Activated CD4-positive, alpha-beta T cell treated with anti-CD3 and anti-CD28 coated beads, Interleukin-2, amount 10 ng/mL, durations not matched to agents 24 days and 14 days (primary cell): ENCODE measurements at regions not wholly inside any gene's neighbourhood (a gene's known extent, or its start where the extent isn't known, plus 50 kb on each side); places are given as distances from the start of the nearest gene placed in this dataset.

Source experiments
- DNase-seq: peaks from one replicate; pipeline ENCODE4 v3.0.0; 2022
- H3K27ac Mint-ChIP-seq: one replicate; pipeline ENCODE4 v1.8.0; 2022; ENCODE audit warnings: mild to moderate bottlenecking, mixed read lengths
- H3K27me3 Mint-ChIP-seq: one replicate; pipeline ENCODE4 v1.8.0; 2022; ENCODE audit warnings: mixed read lengths
- H3K36me3 Mint-ChIP-seq: one replicate; pipeline ENCODE4 v1.8.0; 2022; ENCODE audit warnings: low read depth, mild to moderate bottlenecking, mixed read lengths
- H3K4me1 Mint-ChIP-seq: one replicate; pipeline ENCODE4 v1.8.0; 2021; ENCODE audit warnings: mixed read lengths
- H3K4me3 Mint-ChIP-seq: one replicate; pipeline ENCODE4 v1.8.0; 2022; ENCODE audit warnings: mild to moderate bottlenecking, moderate library complexity, mixed read lengths
- H3K9me3 Mint-ChIP-seq: one replicate; pipeline ENCODE4 v1.8.0; 2021; ENCODE audit warnings: mixed read lengths
- intact Hi-C: fragments of 100-400 bp; cut with micrococcal nuclease; formaldehyde crosslinking; loops from one replicate; pipeline ENCODE4 v1.15.1; 2023

GRCh38 chr9:26066237-26066636 is 388.0 kb upstream of the TUSC1 start:
- no peak overlapping the region for H3K4me3 Mint-ChIP-seq
- DNase-seq: no peak
- H3K9me3 Mint-ChIP-seq: peaks cover 7% of the 10 kb centered on the region
- no peaks in the 10 kb centered on the region for H3K27me3 Mint-ChIP-seq
- no peaks in the 10 kb centered on the region for H3K4me1 Mint-ChIP-seq
- no peaks in the 10 kb centered on the region for H3K36me3 Mint-ChIP-seq
- intact Hi-C loops: no loop called here
- no peak overlapping the region for H3K27ac Mint-ChIP-seq

- no peaks in the 10 kb centered on the region for H3K36me3 Mint-ChIP-seq
- H3K27ac Mint-ChIP-seq: no peak overlapping the region
- no peaks in the 10 kb centered on the region for H3K27me3 Mint-ChIP-seq
- H3K4me1 Mint-ChIP-seq: no peaks in the 10 kb centered on the region
- H3K9me3 Mint-ChIP-seq: peaks cover 4% of the 10 kb centered on the region
- intact Hi-C loops: no loop called here
- no peak overlapping the region for H3K4me3 Mint-ChIP-seq
- no peak for DNase-seq
Observed at GRCh38 chr9:26061948-26062575, 383.8 kb upstream of the TUSC1 start.

- H3K27me3 Mint-ChIP-seq: no peaks in the 10 kb centered on the region
- peaks cover 12% of the 10 kb centered on the region for H3K9me3 Mint-ChIP-seq
- no peak overlapping the region for H3K27ac Mint-ChIP-seq
- no peaks in the 10 kb centered on the region for H3K4me1 Mint-ChIP-seq
- intact Hi-C loops: no loop called here
- H3K4me3 Mint-ChIP-seq: no peak overlapping the region
- DNase-seq: no peak
- no peaks in the 10 kb centered on the region for H3K36me3 Mint-ChIP-seq
Observed at GRCh38 chr9:26058111-26058895, 380.1 kb upstream of the TUSC1 start.

GRCh38 chr9:26057050-26057449 is 378.8 kb upstream of the TUSC1 start:
- no peak overlapping the region for H3K27ac Mint-ChIP-seq
- no peaks in the 10 kb centered on the region for H3K4me1 Mint-ChIP-seq
- H3K27me3 Mint-ChIP-seq: no peaks in the 10 kb centered on the region
- intact Hi-C loops: no loop called here
- no peaks in the 10 kb centered on the region for H3K36me3 Mint-ChIP-seq
- no peak overlapping the region for H3K4me3 Mint-ChIP-seq
- H3K9me3 Mint-ChIP-seq: peaks cover 8% of the 10 kb centered on the region
- no peak for DNase-seq

GRCh38 chr9:26054600-26055520 is 376.6 kb upstream of the TUSC1 start:
- intact Hi-C loops: no loop called here

GRCh38 chr9:26053954-26054353 is 375.7 kb upstream of the TUSC1 start:
- Mint-ChIP-seq H3K4me3 (no peak overlapping the region), H3K9me3 (peaks cover 8% of the 10 kb centered on the region), H3K27ac (no peak overlapping the region), H3K36me3 (no peaks in the 10 kb centered on the region), H3K4me1 (no peaks in the 10 kb centered on the region), H3K27me3 (no peaks in the 10 kb centered on the region)
- no peak for DNase-seq
- intact Hi-C loops: no loop called here

More at GRCh38 chr9:26054600-26055520, 376.6 kb upstream of the TUSC1 start:
- H3K36me3 Mint-ChIP-seq: no peaks in the 10 kb centered on the region
- H3K27ac Mint-ChIP-seq: no peak overlapping the region
- peaks cover 8% of the 10 kb centered on the region for H3K9me3 Mint-ChIP-seq
- H3K4me1 Mint-ChIP-seq: no peaks in the 10 kb centered on the region
- H3K27me3 Mint-ChIP-seq: no peaks in the 10 kb centered on the region
- DNase-seq: no peak
- H3K4me3 Mint-ChIP-seq: no peak overlapping the region

GRCh38 chr9:26043431-26043830 is 365.2 kb upstream of the TUSC1 start:
- Mint-ChIP-seq H3K27ac (no peak overlapping the region), H3K27me3 (no peaks in the 10 kb centered on the region), H3K4me3 (no peak overlapping the region), H3K4me1 (no peaks in the 10 kb centered on the region), H3K36me3 (no peaks in the 10 kb centered on the region), H3K9me3 (peaks cover 6% of the 10 kb centered on the region)
- intact Hi-C loops: no loop called here
- no peak for DNase-seq

GRCh38 chr9:26034786-26035185 is 356.5 kb upstream of the TUSC1 start:
- no peaks in the 10 kb centered on the region for H3K27me3 Mint-ChIP-seq
- H3K9me3 Mint-ChIP-seq: peaks cover 4% of the 10 kb centered on the region
- H3K27ac Mint-ChIP-seq: no peak overlapping the region
- no peak overlapping the region for H3K4me3 Mint-ChIP-seq
- intact Hi-C loops: no loop called here
- H3K36me3 Mint-ChIP-seq: no peaks in the 10 kb centered on the region
- no peak for DNase-seq
- no peaks in the 10 kb centered on the region for H3K4me1 Mint-ChIP-seq

GRCh38 chr9:26033336-26033735 is 355.1 kb upstream of the TUSC1 start:
- DNase-seq: no peak
- Mint-ChIP-seq H3K4me1 (no peaks in the 10 kb centered on the region), H3K27me3 (no peaks in the 10 kb centered on the region), H3K4me3 (no peak overlapping the region), H3K9me3 (peaks cover 4% of the 10 kb centered on the region), H3K36me3 (no peaks in the 10 kb centered on the region), H3K27ac (no peak overlapping the region)
- intact Hi-C loops: no loop called here

GRCh38 chr9:26026423-26027100 is 348.3 kb upstream of the TUSC1 start:
- no peaks in the 10 kb centered on the region for H3K36me3 Mint-ChIP-seq
- H3K4me3 Mint-ChIP-seq: no peak overlapping the region
- H3K9me3 Mint-ChIP-seq: no peaks in the 10 kb centered on the region
- no peak overlapping the region for H3K27ac Mint-ChIP-seq
- no peak for DNase-seq
- no peaks in the 10 kb centered on the region for H3K4me1 Mint-ChIP-seq
- H3K27me3 Mint-ChIP-seq: no peaks in the 10 kb centered on the region
- intact Hi-C loops: loop anchor here (5.0 kb wide), 1 partner anchor 416 kb away; no protein-coding TSS in a partner anchor

GRCh38 chr9:26013199-26013598 is 335.0 kb upstream of the TUSC1 start:
- peaks cover 9% of the 10 kb centered on the region for H3K9me3 Mint-ChIP-seq
- H3K4me1 Mint-ChIP-seq: no peaks in the 10 kb centered on the region

GRCh38 chr9:26012797-26013196 is 334.6 kb upstream of the TUSC1 start:
- no peak overlapping the region for H3K4me3 Mint-ChIP-seq
- H3K27me3 Mint-ChIP-seq: no peaks in the 10 kb centered on the region
- no peak overlapping the region for H3K27ac Mint-ChIP-seq
- H3K9me3 Mint-ChIP-seq: peaks cover 5% of the 10 kb centered on the region
- H3K36me3 Mint-ChIP-seq: no peaks in the 10 kb centered on the region
- intact Hi-C loops: no loop called here
- no peaks in the 10 kb centered on the region for H3K4me1 Mint-ChIP-seq
- no peak for DNase-seq

More at GRCh38 chr9:26013199-26013598, 335.0 kb upstream of the TUSC1 start:
- H3K27ac Mint-ChIP-seq: no peak overlapping the region
- no peaks in the 10 kb centered on the region for H3K27me3 Mint-ChIP-seq
- no peak overlapping the region for H3K4me3 Mint-ChIP-seq
- intact Hi-C loops: no loop called here
- no peaks in the 10 kb centered on the region for H3K36me3 Mint-ChIP-seq
- no peak for DNase-seq

GRCh38 chr9:25994605-25995004 is 316.4 kb upstream of the TUSC1 start:
- H3K4me1 Mint-ChIP-seq: no peaks in the 10 kb centered on the region
- DNase-seq: no peak
- intact Hi-C loops: no loop called here
- H3K27me3 Mint-ChIP-seq: no peaks in the 10 kb centered on the region
- no peaks in the 10 kb centered on the region for H3K36me3 Mint-ChIP-seq
- H3K4me3 Mint-ChIP-seq: no peak overlapping the region
- H3K27ac Mint-ChIP-seq: no peak overlapping the region
- peaks cover 13% of the 10 kb centered on the region for H3K9me3 Mint-ChIP-seq
